ENCODE measurements at regions not wholly inside any gene's neighbourhood (a gene's known extent, or its start where the extent isn't known, plus 50 kb on each side); places are given as distances from the start of the nearest gene placed in this dataset.

DNA sequence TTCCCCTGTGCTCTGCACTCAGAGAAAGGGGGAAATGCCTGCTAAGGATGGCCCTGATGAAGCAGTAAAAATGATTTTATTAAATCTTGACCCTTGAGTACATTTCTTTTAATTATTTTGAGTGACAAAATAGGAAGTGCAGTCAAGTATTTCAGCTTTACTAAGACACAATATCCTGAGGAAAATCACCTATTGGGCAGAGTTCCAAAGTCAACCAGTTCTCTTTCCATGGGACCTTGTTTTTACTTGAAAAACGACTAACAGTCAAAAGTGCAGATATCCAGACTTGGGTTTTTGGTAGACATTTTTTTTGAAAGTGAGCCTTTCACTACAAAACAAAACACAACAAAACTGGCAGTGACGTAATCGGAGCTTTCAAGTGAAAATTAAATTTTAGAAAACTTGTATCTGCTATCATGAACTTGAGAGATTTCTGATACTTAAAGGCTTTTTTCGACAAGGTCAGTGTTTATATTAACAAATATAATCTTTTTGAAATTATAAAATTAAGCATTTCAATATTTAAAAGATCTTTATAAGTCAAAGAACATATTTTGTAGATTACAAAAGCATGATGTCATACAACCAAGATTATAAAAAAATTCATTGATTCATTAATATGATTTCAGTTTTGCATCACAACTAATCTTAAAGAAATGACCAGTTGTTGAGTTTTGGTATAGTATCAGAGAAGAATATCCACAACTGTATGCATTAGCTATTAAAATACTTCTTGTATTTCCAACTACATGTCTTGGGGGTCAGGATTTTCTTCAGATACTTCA, 513.8 kb upstream of the AKR1E2 start:
- TF ChIP-seq, protein P1, sequence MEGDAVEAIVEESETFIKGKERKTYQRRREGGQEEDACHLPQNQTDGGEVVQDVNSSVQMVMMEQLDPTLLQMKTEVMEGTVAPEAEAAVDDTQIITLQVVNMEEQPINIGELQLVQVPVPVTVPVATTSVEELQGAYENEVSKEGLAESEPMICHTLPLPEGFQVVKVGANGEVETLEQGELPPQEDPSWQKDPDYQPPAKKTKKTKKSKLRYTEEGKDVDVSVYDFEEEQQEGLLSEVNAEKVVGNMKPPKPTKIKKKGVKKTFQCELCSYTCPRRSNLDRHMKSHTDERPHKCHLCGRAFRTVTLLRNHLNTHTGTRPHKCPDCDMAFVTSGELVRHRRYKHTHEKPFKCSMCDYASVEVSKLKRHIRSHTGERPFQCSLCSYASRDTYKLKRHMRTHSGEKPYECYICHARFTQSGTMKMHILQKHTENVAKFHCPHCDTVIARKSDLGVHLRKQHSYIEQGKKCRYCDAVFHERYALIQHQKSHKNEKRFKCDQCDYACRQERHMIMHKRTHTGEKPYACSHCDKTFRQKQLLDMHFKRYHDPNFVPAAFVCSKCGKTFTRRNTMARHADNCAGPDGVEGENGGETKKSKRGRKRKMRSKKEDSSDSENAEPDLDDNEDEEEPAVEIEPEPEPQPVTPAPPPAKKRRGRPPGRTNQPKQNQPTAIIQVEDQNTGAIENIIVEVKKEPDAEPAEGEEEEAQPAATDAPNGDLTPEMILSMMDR (IDR thresholded peaks at IDR 0.05), result no peak
- TF ChIP-seq POLR2A (IDR thresholded peaks at IDR 0.05) (no peak), POLR2AphosphoS5 (IDR thresholded peaks at IDR 0.05) (no peak), EP300 (IDR thresholded peaks at IDR 0.05) (no peak)
